Astrocyte (in vitro differentiated cells and primary cell): ENCODE measurements at regions not wholly inside any gene's neighbourhood (a gene's known extent, or its start where the extent isn't known, plus 50 kb on each side); places are given as distances from the start of the nearest gene placed in this dataset.

Source experiments
- DNase-seq: peaks from one replicate; pipeline ENCODE4 v3.0.0-alpha.2; 2010; ENCODE audit warnings: low read depth
- FAIRE-seq: peaks from 2 replicates; lab custom pipeline; 2011; peaks lifted over from hg19 to GRCh38; lab: Jason Lieb, UNC
- H2AFZ ChIP-seq: 2 replicates; pipeline ENCODE4 v1.6.0; 2012; ENCODE audit warnings: low read depth, low read length, inconsistent platforms
- H3K27ac ChIP-seq: 2 replicates; pipeline ENCODE4 v1.5.1; 2011; ENCODE audit warnings: low read depth, low read length, inconsistent platforms
- H3K27me3 ChIP-seq: 2 replicates; pipeline ENCODE4 v1.6.0; 2011; ENCODE audit warnings: low read length, inconsistent platforms; ENCODE audit not compliant: insufficient read depth
- H3K36me3 ChIP-seq: 2 replicates; pipeline ENCODE4 v1.5.1; 2011; ENCODE audit warnings: low read length, inconsistent platforms; ENCODE audit not compliant: insufficient read depth
- H3K4me1 ChIP-seq: 2 replicates; pipeline ENCODE4 v1.5.1; 2011; ENCODE audit warnings: low read length, inconsistent platforms; ENCODE audit not compliant: insufficient read depth
- H3K4me2 ChIP-seq: 2 replicates; pipeline ENCODE4 v1.6.0; 2012; ENCODE audit warnings: low read length, inconsistent platforms
- H3K4me3 ChIP-seq: 2 replicates; pipeline ENCODE4 v1.5.1; 2011; ENCODE audit warnings: low read depth, mild to moderate bottlenecking, low read length, inconsistent platforms; ENCODE audit not compliant: insufficient read depth
- H3K79me2 ChIP-seq: 2 replicates; pipeline ENCODE4 v1.6.0; 2012; ENCODE audit warnings: mild to moderate bottlenecking, low read length, inconsistent platforms; ENCODE audit not compliant: insufficient read depth
- H3K9ac ChIP-seq: 2 replicates; pipeline ENCODE4 v1.6.0; 2012; ENCODE audit warnings: mild to moderate bottlenecking, low read length, inconsistent platforms
- H3K9me3 ChIP-seq: 2 replicates; pipeline ENCODE4 v1.5.1; 2012; ENCODE audit warnings: low read depth, mild to moderate bottlenecking, low read length, inconsistent platforms; ENCODE audit not compliant: insufficient read depth
- H4K20me1 ChIP-seq: 2 replicates; pipeline ENCODE4 v1.6.0; 2012; ENCODE audit warnings: low read length, inconsistent platforms; ENCODE audit not compliant: insufficient read depth
- H3K27ac Mint-ChIP-seq: one replicate; pipeline ENCODE4 v1.8.0; 2021; ENCODE audit warnings: mild to moderate bottlenecking, mixed read lengths; ENCODE audit not compliant: unreplicated experiment
- H3K27me3 Mint-ChIP-seq: one replicate; pipeline ENCODE4 v1.8.0; 2021; ENCODE audit warnings: low read depth, mixed read lengths; ENCODE audit not compliant: unreplicated experiment
- H3K36me3 Mint-ChIP-seq: one replicate; pipeline ENCODE4 v1.8.0; 2021; ENCODE audit warnings: low read depth, mixed read lengths; ENCODE audit not compliant: unreplicated experiment
- H3K4me1 Mint-ChIP-seq: one replicate; pipeline ENCODE4 v1.8.0; 2021; ENCODE audit warnings: low read depth, mixed read lengths; ENCODE audit not compliant: unreplicated experiment
- H3K4me3 Mint-ChIP-seq: one replicate; pipeline ENCODE4 v1.8.0; 2021; ENCODE audit warnings: mild to moderate bottlenecking, moderate library complexity, mixed read lengths; ENCODE audit not compliant: unreplicated experiment
- H3K9me3 Mint-ChIP-seq: one replicate; pipeline ENCODE4 v1.8.0; 2021; ENCODE audit warnings: mild to moderate bottlenecking, mixed read lengths; ENCODE audit not compliant: unreplicated experiment
- EZH2 ChIP-seq: IDR thresholded peaks from 2 replicates; pipeline ENCODE4 v1.6.1; 2012; ENCODE audit warnings: mild to moderate bottlenecking, low read length, inconsistent platforms; ENCODE audit not compliant: insufficient read depth
- TF ChIP-seq, protein P1 (sequence below): IDR thresholded peaks from 2 replicates; pipeline ENCODE4 v1.5.1; 2011; ENCODE audit warnings: low read depth, mild to moderate bottlenecking, inconsistent platforms, low read length, moderate library complexity; ENCODE audit not compliant: insufficient read depth

GRCh38 chr14:65228956-65229747, 126.8 kb upstream of the MAX start:
- Histone ChIP-seq H3K4me2 (peak overlapping the region; percentile 86), H3K4me1 (peaks cover 16% of the 10 kb centered on the region), H3K9me3 (no peaks in the 10 kb centered on the region), H3K9ac (peak overlapping the region; percentile 78), H4K20me1 (no peaks in the 10 kb centered on the region), H2AFZ (peak overlapping the region; percentile 81), H3K27me3 (no peaks in the 10 kb centered on the region), H3K27ac (peak overlapping the region; percentile 85), H3K4me3 (peak overlapping the region; percentile 46), H3K79me2 (no peaks in the 10 kb centered on the region), H3K36me3 (no peaks in the 10 kb centered on the region)
- peaks cover 33% of the 10 kb centered on the region for H3K4me1 Mint-ChIP-seq
- H3K27me3 Mint-ChIP-seq, result no peaks in the 10 kb centered on the region
- TF ChIP-seq EZH2, result no peak
- H3K4me3 Mint-ChIP-seq, result peak overlapping the region; percentile 9
- no peaks in the 10 kb centered on the region for H3K9me3 Mint-ChIP-seq
- FAIRE-seq (no peak), DNase-seq (no peak)
- no peaks in the 10 kb centered on the region for H3K36me3 Mint-ChIP-seq
- peak overlapping the region; percentile 88 for H3K27ac Mint-ChIP-seq

DNA sequence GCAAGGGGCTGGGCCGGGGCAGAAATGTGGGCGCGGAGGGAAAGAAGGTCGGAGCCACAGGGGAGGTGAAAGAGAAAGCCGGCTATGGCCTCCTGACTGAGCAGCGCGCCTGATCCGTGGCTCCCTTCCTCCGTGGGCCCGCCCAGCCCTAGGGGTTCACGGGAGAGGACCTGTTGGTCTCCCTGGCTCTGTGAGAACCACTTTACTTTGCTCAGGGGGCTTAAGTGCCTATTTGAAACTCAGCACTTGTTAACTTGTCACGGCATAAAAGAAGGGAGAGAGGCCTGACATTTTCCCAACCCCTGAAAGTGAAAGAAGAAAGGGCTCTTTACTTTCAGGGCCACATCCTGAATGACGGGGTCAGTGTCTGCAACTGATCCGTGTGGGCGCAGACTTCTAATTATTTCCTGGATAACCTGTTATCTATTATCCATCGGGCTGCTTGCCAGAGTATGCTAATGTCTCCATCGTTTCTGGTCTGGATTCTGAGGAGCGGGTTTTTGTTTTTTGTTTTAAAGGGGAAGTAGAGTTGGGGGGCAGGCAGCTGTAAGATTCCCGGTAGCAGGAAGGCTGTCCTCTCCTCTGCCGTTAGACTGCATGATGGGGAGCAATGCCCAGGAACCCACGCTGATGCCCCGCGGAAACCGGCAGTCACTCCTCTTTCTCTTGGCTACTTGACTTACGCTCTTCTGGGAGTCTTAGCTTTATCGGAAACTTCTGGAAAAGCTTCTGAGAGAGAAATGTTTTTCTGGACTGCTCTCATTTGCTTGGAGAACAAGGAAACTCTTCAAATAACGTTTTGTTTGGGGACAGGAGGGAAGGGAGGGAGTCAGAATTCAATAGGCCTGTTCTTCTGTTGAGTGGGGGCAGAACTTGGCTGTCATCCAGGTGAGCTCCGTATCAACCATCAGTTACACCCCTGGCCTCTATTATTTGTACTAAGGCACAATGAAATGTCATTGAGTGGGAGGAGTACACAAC, 127.7 kb upstream of the MAX start:
- no peaks in the 10 kb centered on the region for H3K79me2 ChIP-seq
- peaks cover 3% of the 10 kb centered on the region for H3K9me3 Mint-ChIP-seq
- H3K4me1 Mint-ChIP-seq, result peaks cover 27% of the 10 kb centered on the region
- no peaks in the 10 kb centered on the region for H3K36me3 Mint-ChIP-seq
- H3K9ac ChIP-seq, result peak overlapping the region; percentile 78
- peak overlapping the region; percentile 46 for H3K4me3 ChIP-seq
- FAIRE-seq (no peak), DNase-seq (peak; percentile 51)
- no peaks in the 10 kb centered on the region for H3K36me3 ChIP-seq
- TF ChIP-seq, protein P1, sequence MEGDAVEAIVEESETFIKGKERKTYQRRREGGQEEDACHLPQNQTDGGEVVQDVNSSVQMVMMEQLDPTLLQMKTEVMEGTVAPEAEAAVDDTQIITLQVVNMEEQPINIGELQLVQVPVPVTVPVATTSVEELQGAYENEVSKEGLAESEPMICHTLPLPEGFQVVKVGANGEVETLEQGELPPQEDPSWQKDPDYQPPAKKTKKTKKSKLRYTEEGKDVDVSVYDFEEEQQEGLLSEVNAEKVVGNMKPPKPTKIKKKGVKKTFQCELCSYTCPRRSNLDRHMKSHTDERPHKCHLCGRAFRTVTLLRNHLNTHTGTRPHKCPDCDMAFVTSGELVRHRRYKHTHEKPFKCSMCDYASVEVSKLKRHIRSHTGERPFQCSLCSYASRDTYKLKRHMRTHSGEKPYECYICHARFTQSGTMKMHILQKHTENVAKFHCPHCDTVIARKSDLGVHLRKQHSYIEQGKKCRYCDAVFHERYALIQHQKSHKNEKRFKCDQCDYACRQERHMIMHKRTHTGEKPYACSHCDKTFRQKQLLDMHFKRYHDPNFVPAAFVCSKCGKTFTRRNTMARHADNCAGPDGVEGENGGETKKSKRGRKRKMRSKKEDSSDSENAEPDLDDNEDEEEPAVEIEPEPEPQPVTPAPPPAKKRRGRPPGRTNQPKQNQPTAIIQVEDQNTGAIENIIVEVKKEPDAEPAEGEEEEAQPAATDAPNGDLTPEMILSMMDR, result no peak
- TF ChIP-seq EZH2, result no peak
- H3K27me3 Mint-ChIP-seq, result no peaks in the 10 kb centered on the region
- no peaks in the 10 kb centered on the region for H3K9me3 ChIP-seq
- H2AFZ ChIP-seq, result peak overlapping the region; percentile 81
- H3K4me1 ChIP-seq, result peaks cover 16% of the 10 kb centered on the region
- no peaks in the 10 kb centered on the region for H4K20me1 ChIP-seq
- peak overlapping the region; percentile 88 for H3K27ac Mint-ChIP-seq
- H3K4me2 ChIP-seq, result peak overlapping the region; percentile 86
- H3K27ac ChIP-seq, result peak overlapping the region; percentile 85
- no peaks in the 10 kb centered on the region for H3K27me3 ChIP-seq
- H3K4me3 Mint-ChIP-seq, result peak overlapping the region; percentile 68

DNA sequence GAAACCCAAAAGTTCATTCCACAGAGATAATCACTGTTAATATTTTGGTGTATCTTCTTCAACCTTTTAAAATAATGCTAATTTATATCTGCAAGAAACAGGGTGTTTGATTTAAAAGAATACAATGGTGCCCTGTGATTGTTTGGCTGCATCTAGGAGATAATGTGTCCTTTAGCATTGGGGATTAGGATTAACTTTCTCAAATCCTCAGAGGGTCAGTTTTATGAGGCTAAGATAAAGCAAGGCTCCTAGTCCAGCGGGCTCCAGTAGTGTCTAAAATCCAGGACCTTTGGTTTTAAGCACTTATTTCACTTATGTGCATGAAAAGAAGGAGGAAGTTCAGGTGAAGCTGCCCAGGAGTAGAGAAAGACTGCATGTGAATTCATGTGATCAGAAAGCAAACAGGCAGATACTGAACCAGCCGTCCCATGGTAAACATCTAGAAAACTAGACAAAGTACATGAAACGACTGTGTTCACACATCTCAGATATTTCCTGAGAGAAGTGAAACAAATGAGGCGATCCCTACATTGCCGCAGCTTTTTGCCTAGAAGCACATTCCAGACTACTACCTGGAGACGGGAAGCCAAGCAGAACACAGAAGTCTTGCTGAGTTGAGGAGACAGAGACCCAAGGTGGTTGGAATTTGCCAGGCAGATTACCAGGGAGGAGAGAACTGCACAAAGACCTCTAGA, 129.1 kb upstream of the MAX start:
- no peaks in the 10 kb centered on the region for H3K9me3 ChIP-seq
- no peak overlapping the region for H3K4me3 ChIP-seq
- H3K27me3 Mint-ChIP-seq, result no peaks in the 10 kb centered on the region
- H3K4me1 ChIP-seq, result peaks cover 19% of the 10 kb centered on the region
- no peak overlapping the region for H3K27ac ChIP-seq
- H2AFZ ChIP-seq, result peak overlapping the region; percentile 2
- FAIRE-seq (no peak), DNase-seq (no peak)
- no peaks in the 10 kb centered on the region for H3K27me3 ChIP-seq
- peaks cover 3% of the 10 kb centered on the region for H3K9me3 Mint-ChIP-seq
- no peak overlapping the region for H3K27ac Mint-ChIP-seq
- peaks cover 18% of the 10 kb centered on the region for H3K4me1 Mint-ChIP-seq
- H3K36me3 ChIP-seq, result no peaks in the 10 kb centered on the region
- peak overlapping the region; percentile 0 for H3K4me2 ChIP-seq
- H3K4me3 Mint-ChIP-seq, result no peak overlapping the region
- no peaks in the 10 kb centered on the region for H4K20me1 ChIP-seq
- no peak for TF ChIP-seq EZH2
- TF ChIP-seq, protein P1, result no peak
- no peak overlapping the region for H3K9ac ChIP-seq
- no peaks in the 10 kb centered on the region for H3K79me2 ChIP-seq
- no peaks in the 10 kb centered on the region for H3K36me3 Mint-ChIP-seq
